ENCODE measurements at regions not wholly inside any gene's neighbourhood (a gene's known extent, or its start where the extent isn't known, plus 50 kb on each side); places are given as distances from the start of the nearest gene placed in this dataset.

GRCh38 chr6:120918137-120918536, 416.1 kb downstream of the TBC1D32 start:
- Histone ChIP-seq H3K4ac (ENCODE audit: low read depth, low read length) (no peak overlapping the region), H3K9ac (ENCODE audit: low read depth, low read length) (no peak overlapping the region), H4K20me1 (ENCODE audit: insufficient read depth, low read length) (no peaks in the 10 kb centered on the region), H4K91ac (ENCODE audit: insufficient read depth, low read depth, low read length) (no peak overlapping the region), H2AK9ac (replicated peaks; ENCODE audit: low read depth, low read length, poor library complexity) (no peak overlapping the region), H2AFZ (replicated peaks; ENCODE audit: low read length, poor library complexity) (no peak overlapping the region), H3K9me1 (ENCODE audit: insufficient read depth, low read length) (no peaks in the 10 kb centered on the region), H2AK5ac (ENCODE audit: low read depth, low read length) (no peak overlapping the region), H3K4me1 (ENCODE audit: control insufficient read depth, insufficient read depth, low read length) (no peaks in the 10 kb centered on the region), H2BK5ac (ENCODE audit: low read depth, low read length, poor library complexity, severe bottlenecking) (no peak overlapping the region), H4K5ac (ENCODE audit: low read depth, low read length) (no peak overlapping the region), H2BK20ac (ENCODE audit: low read depth, low read length) (no peak overlapping the region), H3K18ac (ENCODE audit: low read depth, low read length) (no peak overlapping the region), H3K27me3 (ENCODE audit: control insufficient read depth, insufficient read depth, low read length) (no peaks in the 10 kb centered on the region), H2BK15ac (ENCODE audit: low read depth, low read length) (no peak overlapping the region), H4K8ac (ENCODE audit: low read depth in 2 of 2, low read length in 2 of 2) (no peak overlapping the region), H3K79me1 (ENCODE audit: low read depth in 1 of 2, low read length in 2 of 2) (no peaks in the 10 kb centered on the region), H3K56ac (ENCODE audit: extremely low read depth, insufficient read depth, low read length) (no peak overlapping the region), H3K27ac (ENCODE audit: insufficient read depth, low read length) (no peak overlapping the region), H2BK120ac (ENCODE audit: low read depth, low read length) (no peak overlapping the region), H3K23ac (ENCODE audit: low read depth, low read length) (no peak overlapping the region), H3K4me3 (ENCODE audit: insufficient read depth, low read depth, low read length) (no peak overlapping the region), H3K4me2 (ENCODE audit: low read depth, low read length) (no peak overlapping the region), H3K36me3 (ENCODE audit: control insufficient read depth, insufficient read depth, low read length) (no peaks in the 10 kb centered on the region), H3K14ac (replicated peaks; ENCODE audit: low read depth, low read length) (no peak overlapping the region), H3K9me3 (ENCODE audit: control insufficient read depth, insufficient read depth, low read length) (peaks cover 7% of the 10 kb centered on the region; the same call in 1 of the 2 replicates)
- DNase-seq (no peak), ATAC-seq (ENCODE audit: low read depth) (no peak)
- in situ Hi-C loops (cut with MboI; ENCODE audit: low sequenced_read_pairs): no loop called here
- CTCF ChIA-PET: no interaction called here
- intact Hi-C loops (cut with micrococcal nuclease): no loop called here
- TF ChIP-seq CEBPB (IDR thresholded peaks at IDR 0.05; ENCODE audit: low read depth, low read length): no peak
- no peak for TF ChIP-seq MAZ (IDR thresholded peaks at IDR 0.05; ENCODE audit: borderline replicate concordance, low read depth, low read length)
- TF ChIP-seq SMC3 (IDR thresholded peaks at IDR 0.05; ENCODE audit: low read depth, low read length): no peak
- TF ChIP-seq FOS (IDR thresholded peaks at IDR 0.05; ENCODE audit: low read depth, low read length): no peak
- TF ChIP-seq MXI1 (IDR thresholded peaks at IDR 0.05; ENCODE audit: borderline replicate concordance, low read depth, low read length): no peak
- no peak for TF ChIP-seq ELK1 (IDR thresholded peaks at IDR 0.05; ENCODE audit: borderline replicate concordance, low read depth, low read length)
- no peak for TF ChIP-seq RCOR1 (IDR thresholded peaks at IDR 0.05; ENCODE audit: insufficient replicate concordance, low read length)
- no peak for TF ChIP-seq RFX5 (IDR thresholded peaks at IDR 0.05; ENCODE audit: low read depth, low read length)
- TF ChIP-seq CHD1 (IDR thresholded peaks at IDR 0.05; ENCODE audit: low read depth, low read length): no peak
- TF ChIP-seq MAFK (IDR thresholded peaks at IDR 0.05; ENCODE audit: low read depth, low read length): no peak
- TF ChIP-seq USF2 (IDR thresholded peaks at IDR 0.05; ENCODE audit: low read depth, low read length): no peak
- no peak for TF ChIP-seq POLR2A (IDR thresholded peaks at IDR 0.05; ENCODE audit: low read depth, low read length)
- TF ChIP-seq NFE2L2 (IDR thresholded peaks at IDR 0.05; ENCODE audit: low read depth, low read length): no peak
- no peak for TF ChIP-seq CTCF (conservative IDR thresholded peaks at IDR 0.05; ENCODE audit: low read depth, low read length)
- no peak for TF ChIP-seq RAD21 (IDR thresholded peaks at IDR 0.05; ENCODE audit: low read length)
- TF ChIP-seq BHLHE40 (IDR thresholded peaks at IDR 0.05; ENCODE audit: low read depth, low read length): no peak
- BruUV-seq (replicated peaks): no TSS peak
- WGBS, 2 experiments (ENCODE audit: extremely low coverage in 2 of 2, insufficient read length in 1 of 2): no CpG with 5 or more reads among the region's 1 CpG
- POLR2A ChIA-PET (ENCODE audit: unreplicated experiment): no interaction called here
- dilution Hi-C loops (cut with HindIII; ENCODE audit: low sequenced_read_pairs, unreplicated experiment): no loop called here

Data from IMR-90 (cell line).